T-helper 2 cell treated with Interferon-gamma antibody and Interleukin-4, amounts not matched to agents 5 μg/mL and 100 μg/mL, for 36 hours (primary cell): ENCODE measurements at regions not wholly inside any gene's neighbourhood (a gene's known extent, or its start where the extent isn't known, plus 50 kb on each side); places are given as distances from the start of the nearest gene placed in this dataset.

Source experiments
- DNase-seq: peaks from one replicate; pipeline ENCODE4 v3.0.0; 2021; ENCODE audit warnings: low spot score
- H3K27ac Mint-ChIP-seq: one replicate; pipeline ENCODE4 v1.8.0; 2021; ENCODE audit warnings: mild to moderate bottlenecking, mixed read lengths
- H3K27me3 Mint-ChIP-seq: one replicate; pipeline ENCODE4 v1.8.0; 2021; ENCODE audit warnings: low read depth, mixed read lengths
- H3K36me3 Mint-ChIP-seq: one replicate; pipeline ENCODE4 v1.8.0; 2021; ENCODE audit warnings: low read depth, mixed read lengths
- H3K4me1 Mint-ChIP-seq: one replicate; pipeline ENCODE4 v1.8.0; 2021; ENCODE audit warnings: low read depth, mixed read lengths
- H3K4me3 Mint-ChIP-seq: one replicate; pipeline ENCODE4 v1.8.0; 2022; ENCODE audit warnings: mild to moderate bottlenecking, moderate library complexity, mixed read lengths
- H3K9me3 Mint-ChIP-seq: one replicate; pipeline ENCODE4 v1.8.0; 2021; ENCODE audit warnings: mixed read lengths

DNA sequence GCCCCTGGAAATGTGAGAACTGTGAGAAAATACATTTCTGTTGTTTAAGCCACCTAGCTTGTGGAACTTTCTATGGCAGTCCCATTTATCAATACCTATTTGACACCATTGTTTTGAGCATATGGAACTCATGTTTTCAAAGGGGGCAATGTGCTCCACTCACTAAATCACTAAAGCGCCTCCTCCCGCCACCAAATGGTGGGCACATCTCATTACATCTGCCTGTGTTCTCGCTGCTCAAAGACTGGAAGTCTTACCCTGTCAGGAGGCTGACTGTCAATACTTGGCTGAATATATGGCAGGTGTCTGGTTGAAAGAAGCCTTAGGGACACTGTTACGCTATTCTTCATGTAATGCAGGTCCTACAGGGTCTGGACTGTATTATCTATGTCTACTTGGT lies 767.7 kb downstream of the TSN start:
- no peak overlapping the region for H3K4me3 Mint-ChIP-seq
- DNase-seq: no peak
- H3K4me1 Mint-ChIP-seq: no peaks in the 10 kb centered on the region
- H3K9me3 Mint-ChIP-seq: peaks cover 6% of the 10 kb centered on the region
- H3K36me3 Mint-ChIP-seq: no peaks in the 10 kb centered on the region
- no peak overlapping the region for H3K27ac Mint-ChIP-seq
- no peaks in the 10 kb centered on the region for H3K27me3 Mint-ChIP-seq

- no peak overlapping the region for H3K4me3 Mint-ChIP-seq
- H3K4me1 Mint-ChIP-seq: no peaks in the 10 kb centered on the region
- peaks cover 6% of the 10 kb centered on the region for H3K9me3 Mint-ChIP-seq
- H3K27me3 Mint-ChIP-seq: no peaks in the 10 kb centered on the region
- DNase-seq: no peak
- no peak overlapping the region for H3K27ac Mint-ChIP-seq
- H3K36me3 Mint-ChIP-seq: no peaks in the 10 kb centered on the region
These were observed 768.5 kb downstream of the TSN start for GRCh38 chr2:122523981-122524380.

DNA sequence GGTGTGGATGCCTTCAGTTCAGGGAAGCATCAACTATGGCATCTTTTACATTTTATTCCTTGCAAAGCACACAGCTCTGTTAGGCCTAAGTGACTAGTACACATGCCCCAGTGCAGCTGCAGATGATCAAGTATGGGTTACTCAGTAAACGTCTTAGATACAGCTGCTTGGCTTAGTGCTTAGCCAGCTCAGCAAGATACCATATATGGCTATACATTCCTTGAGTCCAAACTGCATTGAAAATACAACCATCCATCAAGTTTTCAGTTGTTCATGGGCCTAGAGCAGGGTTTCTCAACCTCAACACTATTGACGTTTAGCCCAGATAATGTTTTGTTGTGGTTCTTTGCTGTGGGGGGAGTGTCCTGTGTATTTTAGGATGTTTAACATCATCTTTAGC lies 769.9 kb downstream of the TSN start:
- Mint-ChIP-seq H3K36me3 (no peaks in the 10 kb centered on the region), H3K27me3 (no peaks in the 10 kb centered on the region), H3K9me3 (peaks cover 6% of the 10 kb centered on the region), H3K27ac (no peak overlapping the region), H3K4me3 (no peak overlapping the region), H3K4me1 (no peaks in the 10 kb centered on the region)
- DNase-seq: no peak

GRCh38 chr2:122528061-122528460 lies 772.6 kb downstream of the TSN start:
- H3K9me3 Mint-ChIP-seq: peaks cover 6% of the 10 kb centered on the region
- no peaks in the 10 kb centered on the region for H3K27me3 Mint-ChIP-seq
- no peak for DNase-seq
- H3K4me1 Mint-ChIP-seq: no peaks in the 10 kb centered on the region
- H3K36me3 Mint-ChIP-seq: no peaks in the 10 kb centered on the region
- no peak overlapping the region for H3K4me3 Mint-ChIP-seq
- H3K27ac Mint-ChIP-seq: no peak overlapping the region

GRCh38 chr2:122528958-122529705 lies 773.7 kb downstream of the TSN start:
- no peaks in the 10 kb centered on the region for H3K36me3 Mint-ChIP-seq
- H3K9me3 Mint-ChIP-seq: peaks cover 6% of the 10 kb centered on the region
- no peak overlapping the region for H3K4me3 Mint-ChIP-seq
- DNase-seq: no peak
- no peaks in the 10 kb centered on the region for H3K27me3 Mint-ChIP-seq
- H3K4me1 Mint-ChIP-seq: no peaks in the 10 kb centered on the region
- no peak overlapping the region for H3K27ac Mint-ChIP-seq

- Mint-ChIP-seq H3K27me3 (no peaks in the 10 kb centered on the region), H3K4me3 (no peak overlapping the region), H3K4me1 (no peaks in the 10 kb centered on the region), H3K9me3 (peaks cover 6% of the 10 kb centered on the region), H3K27ac (no peak overlapping the region), H3K36me3 (no peaks in the 10 kb centered on the region)
- no peak for DNase-seq
These were observed 775.4 kb downstream of the TSN start for GRCh38 chr2:122530814-122531213.

- no peaks in the 10 kb centered on the region for H3K36me3 Mint-ChIP-seq
- no peak overlapping the region for H3K4me3 Mint-ChIP-seq
- DNase-seq: no peak
These were observed 776.0 kb downstream of the TSN start for GRCh38 chr2:122531290-122532071.

DNA sequence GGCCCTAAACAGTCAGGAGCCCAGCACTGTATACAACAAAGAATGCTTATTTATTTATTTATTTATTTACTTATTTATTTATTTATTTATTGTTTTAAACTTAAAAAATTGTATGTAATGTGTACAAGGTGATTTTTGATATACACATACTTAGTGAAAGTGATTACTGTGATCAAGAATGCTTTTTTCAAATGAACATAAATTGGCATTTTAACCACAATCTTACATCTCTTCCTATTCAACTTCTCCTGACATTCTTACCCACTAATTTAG lies 776.6 kb downstream of the TSN start:
- no peak overlapping the region for H3K27ac Mint-ChIP-seq
- no peak for DNase-seq
- no peaks in the 10 kb centered on the region for H3K36me3 Mint-ChIP-seq
- H3K9me3 Mint-ChIP-seq: peaks cover under 1% of the 10 kb centered on the region
- H3K27me3 Mint-ChIP-seq: no peaks in the 10 kb centered on the region
- H3K4me3 Mint-ChIP-seq: no peak overlapping the region
- H3K4me1 Mint-ChIP-seq: no peaks in the 10 kb centered on the region

More at GRCh38 chr2:122531290-122532071, 776.0 kb downstream of the TSN start:
- Mint-ChIP-seq H3K27ac (no peak overlapping the region), H3K9me3 (peaks cover 6% of the 10 kb centered on the region), H3K4me1 (no peaks in the 10 kb centered on the region), H3K27me3 (no peaks in the 10 kb centered on the region)

DNA sequence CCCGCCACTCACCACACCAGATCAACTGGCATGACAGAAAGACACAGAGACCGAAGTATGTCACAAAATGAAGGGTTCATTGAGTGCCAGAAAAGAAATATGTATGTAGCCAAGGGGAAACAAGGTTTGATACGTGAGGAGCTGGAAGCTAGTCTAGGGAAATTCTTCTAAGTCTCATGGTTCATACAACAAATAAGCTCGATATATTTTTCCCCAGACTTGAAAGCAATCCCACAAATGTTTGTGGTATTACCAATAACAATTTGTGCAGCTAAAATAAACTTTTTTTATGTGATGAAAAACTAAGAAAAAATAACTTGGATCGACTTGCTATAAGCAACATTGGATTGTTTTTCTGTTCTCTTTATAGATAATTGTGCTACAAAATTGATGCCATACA lies 777.0 kb downstream of the TSN start:
- Mint-ChIP-seq H3K27ac (no peak overlapping the region), H3K36me3 (no peaks in the 10 kb centered on the region), H3K9me3 (no peaks in the 10 kb centered on the region), H3K27me3 (no peaks in the 10 kb centered on the region), H3K4me3 (no peak overlapping the region), H3K4me1 (no peaks in the 10 kb centered on the region)
- DNase-seq: no peak

DNA sequence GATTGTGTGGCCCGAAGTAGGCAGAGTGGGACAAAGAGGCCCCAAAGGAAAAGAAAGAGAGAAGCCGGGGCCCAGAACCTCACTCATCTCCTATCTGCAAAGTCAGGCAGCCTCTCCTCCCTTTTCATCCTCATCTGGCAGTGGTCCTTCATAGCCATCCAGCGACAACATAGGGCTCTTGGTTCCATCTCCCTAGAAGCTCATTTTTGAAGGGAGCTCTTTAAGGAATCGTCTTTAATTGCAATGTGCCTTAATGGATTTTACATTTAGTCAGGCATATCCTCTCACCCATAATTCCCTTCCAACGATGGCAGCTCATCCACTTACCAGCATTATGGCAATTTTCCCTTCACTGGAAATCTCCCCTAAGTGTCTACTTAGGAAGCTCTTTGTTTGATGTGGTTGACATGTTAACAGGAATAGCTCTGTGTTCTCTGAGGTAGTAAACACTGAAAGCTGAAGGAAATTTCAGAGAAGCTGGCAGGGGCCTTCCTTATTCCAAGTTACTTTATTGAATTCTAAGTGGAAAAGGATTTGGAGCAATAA lies 780.6 kb downstream of the TSN start:
- Mint-ChIP-seq H3K4me1 (no peaks in the 10 kb centered on the region), H3K4me3 (no peak overlapping the region), H3K27me3 (no peaks in the 10 kb centered on the region), H3K27ac (no peak overlapping the region), H3K36me3 (no peaks in the 10 kb centered on the region), H3K9me3 (no peaks in the 10 kb centered on the region)
- no peak for DNase-seq

DNA sequence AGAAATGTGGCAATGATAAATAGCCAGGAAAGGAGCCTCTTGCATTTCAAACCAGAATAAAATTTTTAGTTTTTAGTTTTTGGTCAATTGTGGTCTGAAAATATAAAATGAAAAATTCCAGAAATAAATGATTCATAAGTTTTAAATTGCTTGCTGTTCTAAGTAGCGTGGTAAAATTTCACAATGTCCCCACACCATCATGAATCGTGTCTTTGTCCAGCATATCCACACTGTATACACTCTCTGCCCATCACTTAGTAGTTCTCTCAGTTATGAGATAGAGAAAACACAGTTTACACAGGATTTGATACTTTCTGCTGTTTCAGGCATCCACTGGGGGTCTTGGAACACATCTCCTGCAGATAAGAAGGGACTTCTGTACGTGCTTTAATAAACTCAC lies 783.9 kb downstream of the TSN start:
- H3K4me1 Mint-ChIP-seq: no peaks in the 10 kb centered on the region
- no peak overlapping the region for H3K4me3 Mint-ChIP-seq
- H3K27ac Mint-ChIP-seq: no peak overlapping the region
- no peaks in the 10 kb centered on the region for H3K27me3 Mint-ChIP-seq
- DNase-seq: no peak
- no peaks in the 10 kb centered on the region for H3K36me3 Mint-ChIP-seq
- H3K9me3 Mint-ChIP-seq: peaks cover 9% of the 10 kb centered on the region

DNA sequence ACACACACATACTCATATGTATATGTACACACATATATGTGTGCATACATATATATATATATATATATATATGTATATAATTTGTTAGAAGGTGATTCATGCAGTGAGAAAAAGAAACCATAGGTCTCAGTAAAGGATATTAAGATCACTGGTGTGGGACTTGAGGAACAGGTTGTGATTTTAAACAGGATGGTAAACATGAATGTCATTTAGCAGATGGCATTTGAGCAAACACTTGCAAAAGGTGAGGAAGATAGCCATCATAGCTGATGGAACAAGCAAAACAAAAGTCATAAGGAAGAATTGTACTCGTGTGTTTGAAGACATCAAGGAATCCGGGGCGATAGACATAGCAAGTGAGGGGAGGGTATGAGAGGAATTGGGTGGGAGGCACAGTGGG lies 784.5 kb downstream of the TSN start:
- Mint-ChIP-seq H3K4me3 (no peak overlapping the region), H3K9me3 (peaks cover 9% of the 10 kb centered on the region), H3K4me1 (no peaks in the 10 kb centered on the region), H3K36me3 (no peaks in the 10 kb centered on the region), H3K27ac (no peak overlapping the region), H3K27me3 (no peaks in the 10 kb centered on the region)
- no peak for DNase-seq

DNA sequence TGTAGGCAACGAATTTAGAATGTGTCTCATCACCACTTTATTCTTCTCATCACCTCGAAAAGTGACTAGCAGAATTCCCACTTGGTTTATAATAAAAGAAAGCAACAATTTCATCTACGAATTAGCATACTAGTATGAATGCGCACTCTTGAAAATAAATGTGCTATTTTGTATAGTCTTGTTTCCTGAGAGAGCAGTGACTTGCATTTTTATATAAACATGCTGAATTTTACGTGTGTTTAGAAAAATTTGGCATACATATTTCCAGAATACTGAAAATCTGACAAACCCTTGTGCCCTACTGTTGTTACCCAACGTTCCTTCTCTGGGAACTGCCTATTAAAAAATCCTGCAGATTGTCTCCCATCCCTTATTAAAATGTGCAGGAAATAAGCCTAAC lies 786.8 kb downstream of the TSN start:
- no peak overlapping the region for H3K27ac Mint-ChIP-seq
- no peaks in the 10 kb centered on the region for H3K4me1 Mint-ChIP-seq
- H3K9me3 Mint-ChIP-seq: peaks cover 9% of the 10 kb centered on the region
- no peaks in the 10 kb centered on the region for H3K27me3 Mint-ChIP-seq
- DNase-seq: no peak
- no peaks in the 10 kb centered on the region for H3K36me3 Mint-ChIP-seq
- H3K4me3 Mint-ChIP-seq: no peak overlapping the region

DNA sequence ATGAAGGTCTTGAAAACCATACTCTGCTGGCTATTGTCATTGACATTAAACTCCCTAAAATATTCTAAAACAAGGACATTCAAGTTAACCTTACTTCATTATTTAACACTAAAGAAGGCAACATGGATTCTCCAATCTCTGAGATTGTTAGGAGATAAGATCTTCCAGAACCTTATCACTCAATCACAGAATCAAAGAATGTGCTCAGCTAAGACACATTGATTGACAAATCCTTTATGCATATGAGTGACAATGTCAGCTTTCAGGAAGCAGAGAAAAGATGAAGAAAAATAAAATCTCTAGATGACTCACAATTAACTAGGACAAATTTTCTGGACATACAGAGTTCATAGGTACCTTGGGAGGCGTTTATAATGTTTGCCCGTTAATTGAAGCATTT lies 787.2 kb downstream of the TSN start:
- no peaks in the 10 kb centered on the region for H3K4me1 Mint-ChIP-seq
- DNase-seq: no peak
- peaks cover 9% of the 10 kb centered on the region for H3K9me3 Mint-ChIP-seq
- no peaks in the 10 kb centered on the region for H3K36me3 Mint-ChIP-seq
- no peaks in the 10 kb centered on the region for H3K27me3 Mint-ChIP-seq
- no peak overlapping the region for H3K27ac Mint-ChIP-seq
- no peak overlapping the region for H3K4me3 Mint-ChIP-seq
